T-helper 1 cell treated with Interleukin-12 subunit alpha and Interleukin-12 subunit beta and Interleukin-4 antibody, amounts not matched to agents 30 ng/mL and 1 ng/mL, for 36 hours (primary cell): ENCODE measurements at regions not wholly inside any gene's neighbourhood (a gene's known extent, or its start where the extent isn't known, plus 50 kb on each side); places are given as distances from the start of the nearest gene placed in this dataset.

Source experiments
- intact Hi-C: fragments of 100-400 bp; cut with micrococcal nuclease; formaldehyde crosslinking; loops from one replicate; pipeline ENCODE4 v1.15.1; 2024

DNA sequence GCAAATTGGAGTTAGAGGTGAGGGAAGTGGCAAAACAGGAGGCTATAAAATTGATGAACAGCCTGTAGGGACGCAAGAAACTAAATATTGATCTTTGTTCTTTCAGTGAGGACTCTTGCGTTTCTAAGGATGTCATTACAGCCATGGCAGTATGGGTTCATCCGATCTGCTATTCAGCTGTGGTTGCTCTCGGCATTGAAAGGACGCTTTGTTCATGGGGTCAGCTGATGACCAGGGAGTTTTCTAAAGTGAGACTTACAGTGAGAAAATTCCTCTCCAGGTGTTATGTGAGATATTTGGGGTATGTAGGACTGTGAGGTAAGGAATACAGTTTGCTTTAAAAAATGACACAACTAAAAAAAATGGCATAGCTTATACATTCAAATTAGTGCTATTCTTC is 52.7 kb upstream of the PELI1 start:
- intact Hi-C loops, result no loop called here

DNA sequence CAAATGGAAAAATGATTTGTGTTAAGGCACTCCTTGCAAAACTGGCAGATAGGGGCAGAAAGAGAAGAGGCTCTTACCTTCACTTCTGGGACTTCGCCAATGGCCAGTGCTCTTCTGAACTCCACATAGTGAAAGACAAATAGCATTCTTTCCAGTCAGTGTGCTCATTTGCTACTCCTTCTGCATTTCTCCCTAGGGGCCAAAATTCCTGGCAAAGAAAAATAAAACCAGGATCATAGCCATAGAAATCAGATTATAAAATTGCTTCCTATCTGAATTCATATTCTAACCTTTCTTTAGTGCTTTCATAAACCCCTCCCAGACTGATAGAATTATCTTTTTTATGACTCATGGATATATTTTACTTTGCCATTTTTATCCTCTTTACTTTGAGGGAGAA is 56.9 kb upstream of the PELI1 start:
- intact Hi-C loops, result loop anchor here (2.0 kb wide), 1 partner anchor 14 kb away; no protein-coding TSS in a partner anchor

DNA sequence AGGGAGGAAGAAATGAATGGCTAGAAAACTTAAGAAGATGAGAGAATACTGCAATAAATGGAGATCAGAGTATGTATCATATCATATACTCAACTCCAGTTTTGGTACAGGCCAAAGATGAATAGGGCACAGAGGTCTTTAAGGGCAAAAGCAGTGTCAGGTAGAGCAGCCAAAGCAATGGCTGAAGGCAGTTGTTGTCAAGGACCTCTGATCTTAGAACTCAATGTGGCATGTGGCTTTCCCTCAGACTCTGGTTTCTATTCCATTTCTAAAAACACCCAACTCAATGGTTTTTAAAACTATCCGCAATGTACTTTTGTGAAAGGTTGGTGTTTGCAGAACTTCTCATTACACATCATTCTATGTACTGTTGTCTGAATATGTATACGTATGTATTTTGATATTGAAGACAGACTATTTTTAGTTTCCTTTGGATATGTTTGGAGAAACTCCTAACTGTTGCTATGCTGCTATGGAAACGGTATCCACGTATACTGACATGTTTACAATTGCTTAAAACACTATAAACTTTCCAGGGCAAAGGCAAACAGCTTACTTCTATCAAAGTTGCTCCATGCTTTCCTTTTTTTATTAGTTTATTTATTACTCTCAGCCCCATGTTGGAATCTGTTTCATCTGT is 58.1 kb upstream of the PELI1 start:
- intact Hi-C loops, result loop anchor here (2.0 kb wide), 2 partner anchors 58 to 124 kb away; partner anchors contain the start of gene PELI1

DNA sequence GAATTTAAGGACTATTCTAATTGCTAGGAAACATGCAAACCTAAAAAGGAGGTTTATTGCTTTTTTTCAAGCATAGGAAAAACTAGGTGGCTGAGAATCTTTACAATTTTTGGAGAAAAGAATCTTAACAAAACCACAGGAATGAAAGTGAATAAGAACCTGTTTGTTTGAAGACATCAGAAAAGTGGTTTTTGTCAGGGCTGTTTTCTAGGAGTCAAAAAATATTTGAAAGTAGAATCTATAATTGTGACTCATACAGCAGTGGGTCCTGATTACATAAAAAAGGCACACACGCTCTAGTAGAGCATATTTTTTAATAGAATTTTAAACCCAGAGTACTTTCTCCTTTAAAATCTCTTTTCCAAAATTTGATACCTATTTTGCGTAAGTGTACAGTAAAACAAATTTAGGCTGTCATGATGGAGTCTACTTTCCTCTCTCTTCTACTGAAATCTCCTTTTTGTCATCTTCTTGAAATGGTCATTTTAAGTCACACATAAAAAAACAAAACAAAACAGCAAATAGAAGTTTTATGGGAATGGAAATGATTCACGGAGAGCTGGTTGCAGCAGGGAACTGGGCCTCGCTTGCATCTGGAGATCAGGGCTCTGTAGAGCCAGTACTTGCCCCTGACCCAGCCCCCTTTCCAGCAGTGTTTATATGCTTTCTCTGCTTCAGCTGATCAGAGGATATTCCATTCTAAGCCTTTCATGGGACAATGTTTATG is 59.1 kb upstream of the PELI1 start:
- intact Hi-C loops, result loop anchor here (2.0 kb wide), 2 partner anchors 58 to 124 kb away; partner anchors contain the start of gene PELI1

DNA sequence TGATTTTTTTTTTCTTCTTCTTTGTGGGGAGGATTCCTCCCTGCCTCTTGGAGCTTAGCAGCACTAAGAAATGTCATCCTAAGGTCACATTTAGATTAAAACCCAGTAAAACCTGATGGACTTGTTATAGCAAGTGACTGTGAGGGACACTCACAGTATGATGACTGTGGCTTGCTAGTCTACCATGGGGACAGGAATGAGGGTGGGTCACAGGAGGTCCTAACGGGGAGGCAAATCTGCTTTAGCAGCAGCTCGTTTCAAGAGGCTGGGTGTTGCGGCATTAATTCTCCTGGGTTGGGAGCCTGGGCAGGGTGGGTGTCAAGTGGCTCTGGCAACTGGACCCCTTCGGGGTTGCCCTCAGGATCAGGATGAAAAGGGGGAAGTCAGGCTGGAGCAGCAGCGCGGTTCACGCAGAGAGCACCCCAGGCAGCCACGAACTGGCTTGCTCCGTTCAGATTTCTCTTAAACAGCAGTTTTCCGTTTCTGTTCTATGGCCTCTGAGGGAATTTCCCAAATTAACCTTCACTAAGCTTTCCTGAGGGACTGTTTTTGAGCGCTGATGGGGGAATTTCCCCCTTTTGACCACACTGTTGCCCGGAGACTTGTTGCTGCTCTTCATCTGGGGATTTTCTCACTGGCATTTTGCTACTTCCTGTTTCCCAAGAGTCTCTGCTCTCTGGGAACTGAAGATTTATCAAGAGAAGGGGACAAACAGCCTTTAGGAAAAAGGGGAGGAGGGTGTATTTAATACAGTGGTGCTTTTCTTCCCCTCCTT is 59.8 kb upstream of the PELI1 start:
- intact Hi-C loops, result loop anchor here (1.0 to 2.0 kb wide), 4 partner anchors 8 to 123 kb away; partner anchors contain the start of gene PELI1

DNA sequence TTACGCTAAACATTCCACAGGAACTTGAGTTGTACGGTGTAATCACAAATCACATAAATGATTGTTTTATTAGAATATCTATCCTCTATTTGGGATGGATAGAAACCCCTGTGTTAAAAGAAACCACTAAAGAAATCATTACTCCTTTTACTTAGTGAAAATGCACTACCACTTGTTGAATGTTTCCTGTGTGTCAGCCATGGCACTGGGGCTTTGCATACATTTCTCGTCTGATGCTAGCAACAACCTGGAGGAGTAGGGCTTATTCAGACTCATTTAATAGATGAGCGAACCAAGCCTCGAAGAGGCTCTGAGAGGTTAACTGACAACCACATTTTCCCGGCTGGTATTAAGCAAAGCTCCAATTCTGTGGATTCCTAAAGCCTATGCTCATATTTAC is 60.5 kb upstream of the PELI1 start:
- intact Hi-C loops, result loop anchor here (1.0 to 2.0 kb wide), 2 partner anchors 8 to 104 kb away; no protein-coding TSS in a partner anchor

DNA sequence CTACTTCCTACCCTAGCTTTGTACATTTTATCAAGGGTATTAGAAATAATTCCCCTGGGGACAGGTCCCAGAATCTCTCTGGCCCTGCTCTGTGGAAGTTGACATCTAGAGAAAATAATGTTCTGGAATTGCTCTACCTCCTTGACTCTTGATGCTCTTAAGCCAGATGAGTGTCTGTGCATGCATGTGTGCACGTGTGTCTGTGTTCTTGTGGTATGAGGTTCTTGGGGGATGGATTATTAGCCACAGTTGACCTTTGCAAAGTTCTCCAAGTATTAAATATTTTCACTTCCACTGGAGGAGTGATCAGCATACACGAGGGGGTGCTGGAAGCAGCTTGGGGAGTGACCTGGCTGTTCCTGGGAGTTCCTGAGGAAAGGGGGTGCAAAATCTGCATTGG is 61.2 kb upstream of the PELI1 start:
- intact Hi-C loops, result loop anchor here (2.0 kb wide), 1 partner anchor 105 kb away; no protein-coding TSS in a partner anchor

DNA sequence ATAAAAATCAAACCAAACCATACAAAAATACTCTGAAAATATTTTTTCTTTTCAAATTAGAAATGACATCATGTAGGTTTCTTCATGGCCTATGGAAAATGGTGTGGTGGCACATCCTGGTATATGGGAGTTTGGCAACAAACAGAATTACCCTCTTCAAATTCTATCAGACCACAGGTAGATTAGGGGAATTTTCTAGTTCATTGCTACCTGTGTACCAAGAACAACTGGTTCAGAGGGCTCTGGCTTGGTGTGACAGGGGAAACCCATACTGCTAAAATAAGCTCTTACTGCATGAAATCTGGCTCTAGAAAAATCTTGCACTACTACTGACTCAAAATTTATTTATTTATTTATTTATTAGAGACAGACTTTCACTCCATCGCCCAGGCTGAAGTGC is 63.4 kb upstream of the PELI1 start:
- intact Hi-C loops, result no loop called here

DNA sequence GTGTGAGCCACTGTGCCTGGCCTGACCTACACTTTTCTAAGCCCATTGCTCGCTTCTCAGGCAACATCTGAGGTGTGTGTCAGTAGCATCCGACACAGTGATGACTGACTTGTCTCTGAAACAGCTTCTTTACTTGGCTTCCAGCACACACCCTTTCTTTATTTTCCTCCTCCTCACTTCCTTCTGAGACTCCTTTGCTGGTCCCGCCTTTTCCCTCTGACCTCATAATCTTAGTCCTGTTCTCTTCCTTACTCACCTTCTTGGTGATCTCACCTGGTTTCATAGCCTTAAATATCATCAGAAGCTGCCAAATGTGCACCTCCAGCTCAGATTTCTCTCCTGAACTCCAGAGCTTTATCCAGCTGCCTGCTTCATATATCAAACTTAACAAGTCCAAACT is 66.6 kb upstream of the PELI1 start:
- intact Hi-C loops, result loop anchor here (5.0 to 10.0 kb wide), 8 partner anchors 86 to 924 kb away; partner anchors contain the start of genes CEP68, RAB1A, SLC1A4 and UGP2

DNA sequence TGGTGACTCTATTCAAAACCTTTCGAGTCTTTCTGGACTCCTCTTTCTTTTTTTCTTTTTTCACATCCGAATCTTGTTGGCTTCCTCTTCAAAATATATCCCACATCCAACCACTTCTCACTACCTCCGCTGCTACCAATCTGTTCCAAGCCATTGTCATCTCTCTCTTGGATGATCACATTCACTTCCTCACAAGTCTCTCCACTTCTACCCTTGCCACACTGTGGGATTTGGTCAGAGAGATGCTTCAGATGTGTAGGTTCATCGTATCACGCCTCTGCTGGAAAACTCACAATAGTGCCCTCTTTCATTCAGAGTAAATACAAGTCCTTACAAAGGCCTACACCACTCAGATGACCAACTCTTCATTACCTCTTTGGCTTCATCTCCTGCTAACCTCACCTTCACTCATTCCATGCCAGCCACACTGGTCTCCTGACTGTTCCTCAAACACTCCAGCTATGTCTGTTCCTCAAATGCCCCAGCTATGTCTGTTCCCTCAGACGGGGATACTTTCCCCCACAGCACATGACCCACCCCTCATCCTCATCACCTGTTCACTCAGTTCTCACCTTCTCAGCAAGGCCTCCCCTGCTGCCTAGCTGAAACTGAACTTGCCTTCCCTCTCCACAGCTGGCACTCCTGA is 67.2 kb upstream of the PELI1 start:
- intact Hi-C loops, result loop anchor here (5.0 to 10.0 kb wide), 8 partner anchors 86 to 923 kb away; partner anchors contain the start of genes CEP68, RAB1A, SLC1A4 and UGP2

DNA sequence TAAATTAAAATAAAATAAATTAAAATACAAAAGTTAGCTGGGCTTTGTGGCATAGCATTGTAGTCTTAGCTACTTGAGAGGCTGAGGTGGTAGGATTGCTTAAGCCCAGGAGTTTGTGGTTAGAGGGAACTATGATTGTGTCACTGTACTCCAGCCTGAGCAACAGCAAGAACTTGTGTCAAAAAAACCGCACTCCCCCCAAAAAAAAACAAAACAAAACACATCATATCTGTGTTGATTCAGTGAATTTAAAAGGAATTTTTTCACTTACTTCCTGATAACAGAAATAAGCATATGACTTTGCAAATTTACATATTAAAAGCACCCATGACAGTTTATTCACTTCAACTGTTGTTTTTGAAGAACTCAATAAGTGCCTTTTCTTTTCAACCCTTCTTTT is 68.1 kb upstream of the PELI1 start:
- intact Hi-C loops, result loop anchor here (1.0 to 10.0 kb wide), 9 partner anchors 8 to 922 kb away; partner anchors contain the start of genes CEP68, RAB1A, SLC1A4 and UGP2

DNA sequence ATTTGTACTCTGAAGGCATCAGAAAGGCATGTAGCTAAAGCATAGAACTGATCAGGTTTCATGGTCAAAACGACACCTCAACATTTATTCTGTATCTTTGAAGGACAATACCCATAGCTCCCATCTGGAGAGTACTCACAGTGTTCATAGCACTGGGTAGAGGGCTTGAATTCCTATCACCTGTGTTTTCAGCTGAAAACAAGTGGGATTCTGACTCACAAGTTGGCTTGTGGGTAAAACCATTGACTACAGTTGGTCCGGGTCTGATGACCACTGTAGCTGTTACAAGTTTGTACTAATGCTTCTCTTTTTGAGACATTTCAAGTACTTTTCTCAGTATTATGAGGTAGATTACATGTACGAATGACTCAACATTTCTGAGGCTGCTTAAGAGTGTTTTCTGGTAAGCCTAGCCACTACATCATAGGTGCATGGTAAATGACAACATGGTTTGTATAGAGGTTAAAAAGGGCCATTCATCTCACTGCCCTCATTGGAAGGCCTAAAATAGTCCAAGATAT is 68.6 kb upstream of the PELI1 start:
- intact Hi-C loops, result loop anchor here (1.0 to 10.0 kb wide), 17 partner anchors 9 to 922 kb away; partner anchors contain the start of genes AFTPH, CEP68, PELI1 and RAB1A

DNA sequence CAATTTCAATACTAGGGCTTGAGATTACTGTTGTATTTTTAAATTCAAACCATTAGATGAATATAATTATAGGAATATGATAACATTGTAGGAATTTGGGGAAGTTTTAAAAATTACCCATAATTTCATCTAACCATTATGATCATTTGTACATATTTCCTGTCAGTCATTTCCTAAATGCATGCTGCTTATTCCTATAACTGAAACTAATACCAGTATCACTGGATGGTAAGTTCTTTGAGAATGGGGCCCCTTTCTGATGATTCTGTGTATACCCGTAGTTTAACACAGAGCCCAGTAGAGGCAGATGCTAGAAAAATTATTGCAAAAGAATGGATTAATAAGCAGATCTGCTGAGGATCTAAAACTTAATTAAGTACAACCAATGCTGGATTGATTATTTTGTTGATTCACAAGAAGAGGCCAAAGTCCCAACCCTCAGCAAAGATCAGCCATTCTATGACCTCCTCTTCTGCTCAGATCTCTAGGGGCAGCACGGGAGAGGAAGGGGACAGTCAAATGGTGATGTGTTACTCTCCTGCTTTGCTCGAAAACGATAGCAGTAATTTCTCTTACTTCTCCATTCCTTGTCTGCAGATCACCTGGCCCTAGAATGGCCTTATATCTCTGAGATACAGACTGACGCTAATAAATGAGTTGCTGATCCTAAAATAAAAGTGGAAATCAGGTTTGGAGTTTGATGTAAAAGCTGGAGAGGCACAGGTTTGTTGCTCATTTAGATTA is 69.5 kb upstream of the PELI1 start:
- intact Hi-C loops, result loop anchor here (1.0 to 10.0 kb wide), 21 partner anchors 13 to 921 kb away; partner anchors contain the start of genes AFTPH, CEP68, PELI1 and RAB1A

DNA sequence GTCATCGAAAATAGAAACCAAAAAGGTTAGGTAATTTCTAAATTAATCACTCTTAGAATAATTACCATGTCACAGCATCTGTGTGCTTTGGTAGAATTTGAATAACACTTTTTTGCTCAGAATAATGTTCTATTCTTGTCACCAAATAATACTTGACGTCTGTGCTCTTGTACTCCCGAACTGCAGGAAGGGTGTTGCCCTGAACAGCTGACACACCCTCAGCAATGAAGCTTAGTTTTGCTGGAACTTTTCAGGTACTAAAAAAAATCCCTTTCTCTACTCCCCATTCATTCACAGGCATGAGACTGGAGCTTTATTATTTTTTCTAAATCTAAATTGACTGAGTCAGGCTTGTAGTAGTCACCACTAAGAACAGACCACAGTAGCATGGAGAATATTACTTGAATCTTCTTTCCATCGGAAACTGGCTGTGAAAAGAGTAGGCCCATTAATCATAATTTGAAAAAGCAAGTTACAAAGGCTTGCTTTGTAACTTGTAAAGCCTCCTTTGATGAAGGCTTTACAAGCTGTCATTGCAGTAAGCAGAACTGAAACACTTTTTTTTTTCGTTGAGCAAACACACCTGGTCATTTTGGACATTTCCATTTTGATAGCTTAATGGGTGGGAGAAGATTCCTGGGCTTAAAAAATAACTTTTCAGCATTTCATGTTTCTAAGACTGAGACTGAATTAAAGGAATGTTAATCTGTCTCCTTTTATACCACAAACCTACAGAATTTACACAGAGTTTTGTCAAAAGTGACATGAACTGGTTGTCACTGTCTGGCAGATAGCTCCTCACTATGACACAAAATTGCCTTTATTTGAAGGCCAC is 70.3 kb upstream of the PELI1 start:
- intact Hi-C loops, result loop anchor here (1.0 to 10.0 kb wide), 13 partner anchors 14 to 920 kb away; partner anchors contain the start of genes CEP68, RAB1A, SLC1A4 and UGP2

DNA sequence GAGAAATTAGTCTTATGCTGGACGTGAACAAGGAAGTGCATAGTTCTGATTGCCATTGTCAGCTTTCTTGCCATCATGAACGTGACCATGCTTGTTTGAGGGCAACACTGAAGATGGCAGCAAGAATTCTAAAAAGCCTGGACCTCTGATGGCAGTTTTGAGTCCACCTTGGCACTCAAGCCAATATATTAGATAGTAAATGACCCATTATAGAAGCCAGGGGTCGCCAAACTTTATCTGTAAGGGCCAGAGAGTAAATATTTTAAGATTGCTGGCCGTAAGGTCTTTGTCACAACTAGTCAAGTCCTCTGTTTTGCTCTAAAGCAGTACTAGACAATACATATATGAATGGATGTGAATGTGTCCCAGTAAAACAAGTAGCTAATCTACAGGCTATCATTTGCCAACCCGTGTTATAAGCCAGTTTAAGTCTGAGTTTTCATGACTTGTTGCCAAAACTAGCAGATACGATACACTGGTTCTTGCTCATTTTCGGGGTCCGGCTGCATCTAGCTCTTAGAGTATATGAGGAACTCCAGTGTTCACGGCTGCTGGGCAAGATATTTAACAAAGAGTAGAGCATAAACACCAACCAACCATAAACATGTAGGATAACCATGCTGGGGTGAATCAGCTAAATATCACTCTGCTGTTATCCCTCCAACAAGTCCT is 73.1 kb upstream of the PELI1 start:
- intact Hi-C loops, result loop anchor here (10.0 kb wide), 1 partner anchor 917 kb away; the partner anchor contains the start of gene RAB1A

DNA sequence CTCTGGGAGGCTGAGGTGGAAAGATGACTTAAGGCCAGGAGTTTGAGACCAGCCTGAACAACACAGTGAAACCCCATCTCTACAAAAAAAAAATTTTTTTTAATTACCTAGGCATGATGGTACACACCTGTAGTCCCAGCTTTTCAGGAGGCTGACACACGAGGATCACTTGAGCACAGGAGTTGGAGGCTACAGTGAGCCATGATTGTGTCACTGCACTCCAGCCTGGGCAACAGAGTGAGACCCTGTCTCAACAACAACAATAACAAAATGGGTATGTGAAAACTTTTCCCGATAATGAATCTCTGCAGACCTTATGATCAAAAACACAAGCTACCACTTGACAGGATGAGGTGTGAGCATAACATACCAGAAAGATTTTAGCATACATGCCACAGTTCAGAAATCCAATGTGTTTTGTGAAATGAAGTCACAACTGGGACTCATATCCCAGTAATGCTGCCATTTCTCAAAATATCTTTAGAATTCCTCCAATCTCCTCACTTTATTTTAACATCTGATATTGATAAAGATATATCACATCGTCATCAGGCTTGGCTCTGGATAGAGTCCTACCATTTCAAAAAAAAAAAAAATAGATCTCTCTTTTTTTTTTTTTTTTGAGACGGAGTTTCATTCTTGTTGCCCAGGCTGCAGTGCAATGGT is 74.0 kb upstream of the PELI1 start:
- intact Hi-C loops, result loop anchor here (10.0 kb wide), 1 partner anchor 917 kb away; the partner anchor contains the start of gene RAB1A

DNA sequence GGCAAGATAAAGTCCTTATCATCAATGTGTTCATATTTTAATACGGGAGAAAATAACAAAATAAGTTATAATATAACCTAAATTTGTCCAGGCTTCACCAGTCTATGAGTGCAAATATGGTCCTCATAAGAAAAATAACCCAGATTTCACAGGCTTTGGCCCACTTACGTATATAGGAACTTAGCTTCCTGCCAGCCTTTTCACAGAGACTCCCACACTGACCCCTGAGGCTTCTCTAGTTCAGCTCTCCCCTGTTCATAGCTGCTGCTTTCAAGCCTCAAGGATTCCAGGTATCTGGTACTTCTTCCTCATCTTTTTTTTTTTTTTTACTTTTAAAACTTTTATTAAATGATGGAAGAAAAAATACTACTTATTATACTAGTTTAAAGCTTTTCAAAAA is 74.9 kb upstream of the PELI1 start:
- intact Hi-C loops, result loop anchor here (10.0 kb wide), 1 partner anchor 916 kb away; the partner anchor contains the start of gene RAB1A
